IMR-90 (cell line): ENCODE measurements at regions not wholly inside any gene's neighbourhood (a gene's known extent, or its start where the extent isn't known, plus 50 kb on each side); places are given as distances from the start of the nearest gene placed in this dataset.

Source experiments
- CHD1 ChIP-seq: IDR thresholded peaks from 2 replicates; pipeline ENCODE4 v1.6.1; 2012; ENCODE audit warnings: low read depth, low read length, improper control_type of control experiment
- ELK1 ChIP-seq: fragments of 150-350 bp; IDR thresholded peaks from 2 replicates; pipeline ENCODE4 v1.6.1; 2016; ENCODE audit warnings: low read depth, mild to moderate bottlenecking, low read length, moderate library complexity, borderline replicate concordance
- MAFK ChIP-seq: IDR thresholded peaks from 2 replicates; pipeline ENCODE4 v1.6.1; 2012; ENCODE audit warnings: low read depth, low read length, improper control_type of control experiment
- MAZ ChIP-seq: IDR thresholded peaks from 2 replicates; pipeline ENCODE4 v1.6.1; 2012; ENCODE audit warnings: low read depth, mild to moderate bottlenecking, low read length, improper control_type of control experiment, moderate library complexity, borderline replicate concordance
- POLR2A ChIP-seq: IDR thresholded peaks from 2 replicates; pipeline ENCODE4 v1.6.1; 2012; ENCODE audit warnings: mild to moderate bottlenecking, low read depth, low read length
- RCOR1 ChIP-seq: IDR thresholded peaks from 2 replicates; pipeline ENCODE4 v1.6.1; 2012; ENCODE audit warnings: mild to moderate bottlenecking, low read length, improper control_type of control experiment; ENCODE audit not compliant: insufficient replicate concordance
- SMC3 ChIP-seq: fragments of 150-350 bp; IDR thresholded peaks from 2 replicates; pipeline ENCODE4 v1.6.1; 2016; ENCODE audit warnings: low read depth, mild to moderate bottlenecking, antibody characterized with exemption, low read length, moderate library complexity
- TF ChIP-seq, protein P1 (sequence below): conservative IDR thresholded peaks from 2 replicates; pipeline ENCODE4 v1.5.1; 2012; ENCODE audit warnings: mild to moderate bottlenecking, low read depth, low read length, improper control_type of control experiment
- TF ChIP-seq, protein P2 (sequence below): fragments of 150-350 bp; IDR thresholded peaks from 2 replicates; pipeline ENCODE4 v1.6.1; 2017; ENCODE audit warnings: mild to moderate bottlenecking, antibody characterized with exemption, low read length, low read depth

DNA sequence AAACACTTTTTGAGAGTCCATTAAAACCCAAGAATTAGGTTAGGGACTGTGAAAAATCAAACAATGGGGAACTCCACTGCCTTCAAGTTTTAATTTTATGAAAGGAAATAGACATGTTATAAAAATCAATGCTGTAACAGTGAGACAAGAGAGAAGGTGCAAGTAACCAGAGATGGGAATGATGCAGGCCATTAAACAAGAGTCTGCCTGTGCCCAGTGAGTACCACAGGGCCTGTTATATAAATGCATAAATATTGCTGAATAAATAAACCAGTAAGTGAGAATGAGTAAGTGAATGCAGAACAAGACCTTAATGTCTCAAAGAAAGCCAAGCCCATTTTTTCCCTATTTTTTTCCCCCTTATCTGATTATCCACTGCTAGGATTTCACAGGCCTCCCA, 53.3 kb upstream of the BMP2K start:
- TF ChIP-seq MAFK (no peak), ELK1 (no peak), POLR2A (no peak), SMC3 (no peak), CHD1 (no peak), MAZ (no peak), RCOR1 (no peak)
- TF ChIP-seq, protein P1, sequence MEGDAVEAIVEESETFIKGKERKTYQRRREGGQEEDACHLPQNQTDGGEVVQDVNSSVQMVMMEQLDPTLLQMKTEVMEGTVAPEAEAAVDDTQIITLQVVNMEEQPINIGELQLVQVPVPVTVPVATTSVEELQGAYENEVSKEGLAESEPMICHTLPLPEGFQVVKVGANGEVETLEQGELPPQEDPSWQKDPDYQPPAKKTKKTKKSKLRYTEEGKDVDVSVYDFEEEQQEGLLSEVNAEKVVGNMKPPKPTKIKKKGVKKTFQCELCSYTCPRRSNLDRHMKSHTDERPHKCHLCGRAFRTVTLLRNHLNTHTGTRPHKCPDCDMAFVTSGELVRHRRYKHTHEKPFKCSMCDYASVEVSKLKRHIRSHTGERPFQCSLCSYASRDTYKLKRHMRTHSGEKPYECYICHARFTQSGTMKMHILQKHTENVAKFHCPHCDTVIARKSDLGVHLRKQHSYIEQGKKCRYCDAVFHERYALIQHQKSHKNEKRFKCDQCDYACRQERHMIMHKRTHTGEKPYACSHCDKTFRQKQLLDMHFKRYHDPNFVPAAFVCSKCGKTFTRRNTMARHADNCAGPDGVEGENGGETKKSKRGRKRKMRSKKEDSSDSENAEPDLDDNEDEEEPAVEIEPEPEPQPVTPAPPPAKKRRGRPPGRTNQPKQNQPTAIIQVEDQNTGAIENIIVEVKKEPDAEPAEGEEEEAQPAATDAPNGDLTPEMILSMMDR: no peak
- TF ChIP-seq, protein P2, sequence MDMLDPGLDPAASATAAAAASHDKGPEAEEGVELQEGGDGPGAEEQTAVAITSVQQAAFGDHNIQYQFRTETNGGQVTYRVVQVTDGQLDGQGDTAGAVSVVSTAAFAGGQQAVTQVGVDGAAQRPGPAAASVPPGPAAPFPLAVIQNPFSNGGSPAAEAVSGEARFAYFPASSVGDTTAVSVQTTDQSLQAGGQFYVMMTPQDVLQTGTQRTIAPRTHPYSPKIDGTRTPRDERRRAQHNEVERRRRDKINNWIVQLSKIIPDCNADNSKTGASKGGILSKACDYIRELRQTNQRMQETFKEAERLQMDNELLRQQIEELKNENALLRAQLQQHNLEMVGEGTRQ: no peak
